Ramos (cell line): ENCODE measurements at regions not wholly inside any gene's neighbourhood (a gene's known extent, or its start where the extent isn't known, plus 50 kb on each side); places are given as distances from the start of the nearest gene placed in this dataset.

Experiments used
- in situ Hi-C: fragments of 300-500 bp; cut with MboI; formaldehyde crosslinking; loops from one replicate; pipeline ENCODE4 v1.14.3; 2022; ENCODE audit warnings: low sequenced_read_pairs; ENCODE audit not compliant: unreplicated experiment

- in situ Hi-C loops: no loop called here
Observed at GRCh38 chr1:98429965-98430443, 231.5 kb upstream of the SNX7 start.

GRCh38 chr1:98428864-98429263 lies 232.7 kb upstream of the SNX7 start:
- in situ Hi-C loops: no loop called here

GRCh38 chr1:98427664-98428063 lies 233.9 kb upstream of the SNX7 start:
- in situ Hi-C loops: no loop called here

DNA sequence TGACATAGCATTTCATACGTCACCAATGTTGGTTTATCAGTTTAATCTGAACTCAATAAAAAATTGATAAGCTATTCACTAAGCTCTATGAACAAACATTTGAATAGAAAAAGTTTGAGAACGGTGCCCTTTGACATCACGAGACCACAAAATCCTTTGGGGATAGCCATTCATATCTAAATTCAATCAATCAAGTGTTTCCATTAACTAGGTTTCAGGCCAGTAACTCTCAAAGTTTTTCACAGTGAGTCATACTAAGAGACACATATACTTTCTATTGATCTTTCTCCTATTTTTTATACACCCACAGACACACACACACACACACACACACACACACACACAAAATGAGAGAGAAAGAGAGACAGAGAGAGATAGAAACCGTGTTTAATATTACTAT lies 235.4 kb upstream of the SNX7 start:
- in situ Hi-C loops: no loop called here

DNA sequence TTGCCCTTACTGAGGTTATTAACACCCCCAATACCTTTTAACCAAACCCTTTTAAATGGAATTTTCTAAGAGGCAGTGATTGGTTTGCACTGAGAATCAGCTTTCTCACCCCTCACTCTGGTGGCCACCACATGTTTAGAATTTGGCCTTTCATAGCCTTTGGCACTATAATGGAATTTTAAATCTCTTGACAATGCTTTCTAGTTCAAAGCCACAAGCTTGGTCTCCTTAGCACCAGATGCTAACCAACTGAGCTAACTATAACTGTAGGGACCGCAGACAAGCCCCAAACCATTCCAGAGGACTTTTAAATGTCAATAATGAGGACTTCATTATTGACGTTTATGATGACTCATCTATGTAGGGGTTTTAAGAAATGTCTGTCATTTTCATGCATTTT lies 238.7 kb upstream of the SNX7 start:
- in situ Hi-C loops: no loop called here

DNA sequence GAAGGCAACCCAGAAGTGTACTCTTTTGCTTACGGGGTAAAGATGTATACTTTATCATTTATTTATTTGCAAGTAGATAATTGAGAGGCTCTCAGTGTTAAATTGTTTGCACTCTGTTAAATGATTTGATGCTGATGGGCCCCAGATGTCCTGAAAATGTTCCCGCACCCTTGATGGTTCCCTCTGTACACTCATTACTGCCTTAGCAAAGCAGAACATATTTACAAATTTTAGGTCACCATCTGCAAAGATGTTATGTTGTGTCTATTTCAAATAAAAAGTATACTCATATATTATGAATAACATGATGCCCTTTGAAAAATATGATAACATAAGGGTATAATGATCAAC lies 240.5 kb upstream of the SNX7 start:
- in situ Hi-C loops: no loop called here

DNA sequence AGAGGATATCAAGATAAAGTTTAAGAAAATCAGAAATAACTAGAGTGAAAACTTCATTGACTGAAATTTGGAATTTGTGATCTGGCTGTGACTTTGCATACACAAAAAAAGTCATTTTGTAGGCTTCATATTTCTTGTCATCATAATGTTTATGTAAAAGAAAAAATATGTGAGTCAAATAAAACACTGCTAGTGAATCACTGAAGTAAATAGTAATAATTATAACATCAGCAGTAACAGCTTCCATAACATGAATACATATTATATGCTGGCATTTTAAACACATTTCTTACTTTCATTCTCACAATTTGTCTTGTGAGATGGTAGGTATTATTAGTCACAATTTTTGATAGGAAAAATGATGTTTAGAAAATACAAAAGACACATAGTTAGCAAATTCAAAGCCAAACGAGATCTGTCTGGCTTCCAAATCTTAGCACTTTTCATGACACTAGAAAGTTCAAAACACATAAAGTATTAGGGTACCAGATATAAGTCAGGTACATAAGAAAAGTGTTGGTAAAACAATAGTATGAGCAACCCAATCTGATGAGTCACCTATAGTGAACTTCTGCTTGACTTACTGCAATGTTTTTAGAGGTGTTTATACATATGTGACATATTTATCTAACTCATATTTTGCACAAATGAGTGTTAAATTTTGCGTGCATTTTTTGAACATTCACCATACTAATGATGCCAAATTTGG lies 241.0 kb upstream of the SNX7 start:
- in situ Hi-C loops: no loop called here

DNA sequence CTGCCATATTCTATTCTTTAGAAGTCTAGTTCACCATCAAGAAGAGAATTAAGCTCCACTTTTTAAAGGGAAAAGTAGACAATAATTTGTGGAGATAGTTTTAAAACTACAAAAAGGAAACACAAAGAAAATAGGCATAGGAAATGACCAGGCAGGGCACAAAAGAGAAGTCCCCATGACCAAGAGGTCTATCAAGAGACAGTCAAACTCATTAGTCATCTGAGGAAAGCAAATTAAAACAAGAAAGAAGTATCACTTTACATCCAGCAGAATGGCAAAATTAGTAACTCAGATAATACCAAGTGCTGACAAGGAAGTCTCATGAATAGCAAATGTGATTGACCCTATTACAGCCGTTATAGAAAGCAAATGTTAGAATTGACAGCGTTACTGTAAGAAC lies 243.7 kb upstream of the SNX7 start:
- in situ Hi-C loops: no loop called here

DNA sequence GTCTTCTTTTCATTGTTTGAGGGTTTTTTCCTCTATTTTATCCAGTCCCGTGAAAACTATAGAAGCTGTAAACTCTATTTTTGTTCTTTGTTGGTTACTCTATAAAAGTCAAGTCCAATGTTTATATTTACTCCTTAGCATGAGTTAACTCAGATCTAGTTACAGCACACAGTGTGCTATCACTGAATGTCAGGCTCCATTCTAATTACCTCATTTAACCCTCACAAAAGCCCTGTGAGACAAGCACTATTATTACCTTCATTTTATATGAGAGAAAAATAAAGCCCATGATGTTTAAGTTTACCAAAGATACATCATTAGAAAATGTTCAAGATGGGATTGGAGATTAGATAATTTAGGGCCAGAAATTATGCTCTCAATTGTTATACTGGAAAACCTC lies 251.4 kb upstream of the SNX7 start:
- in situ Hi-C loops: no loop called here

DNA sequence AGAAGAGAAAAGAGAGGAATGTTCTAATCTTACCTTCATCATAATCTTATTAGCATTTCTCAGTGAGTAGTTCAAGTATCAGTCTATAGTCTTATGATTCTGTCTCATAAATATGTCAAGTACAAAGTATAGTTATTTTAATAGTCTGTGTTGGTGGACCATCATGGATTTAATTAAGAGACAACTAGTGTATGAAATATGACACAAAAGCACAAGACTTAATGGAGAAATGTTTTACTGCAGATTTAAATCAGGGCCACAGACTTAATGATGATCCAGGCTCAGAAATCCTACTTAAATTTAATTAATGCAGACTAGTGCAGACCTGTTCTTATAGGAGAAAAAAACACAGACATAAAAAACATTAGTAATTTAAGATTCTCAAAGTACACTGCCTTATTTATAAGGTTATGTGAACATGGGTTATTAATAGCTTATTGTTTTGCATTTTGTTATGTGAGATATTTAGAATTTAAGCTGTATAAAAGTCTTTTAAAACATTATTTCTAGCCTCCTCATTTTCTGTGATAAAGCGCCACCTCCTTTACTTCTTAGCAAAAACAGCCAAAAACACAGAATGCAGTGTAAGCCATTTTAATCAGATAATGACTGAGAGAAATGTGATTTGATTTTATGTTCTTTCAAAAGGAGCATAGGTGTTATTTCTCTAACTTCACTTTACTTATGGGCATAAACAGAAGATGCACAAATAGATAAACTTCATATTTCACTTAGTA lies 255.0 kb upstream of the SNX7 start:
- in situ Hi-C loops: no loop called here

DNA sequence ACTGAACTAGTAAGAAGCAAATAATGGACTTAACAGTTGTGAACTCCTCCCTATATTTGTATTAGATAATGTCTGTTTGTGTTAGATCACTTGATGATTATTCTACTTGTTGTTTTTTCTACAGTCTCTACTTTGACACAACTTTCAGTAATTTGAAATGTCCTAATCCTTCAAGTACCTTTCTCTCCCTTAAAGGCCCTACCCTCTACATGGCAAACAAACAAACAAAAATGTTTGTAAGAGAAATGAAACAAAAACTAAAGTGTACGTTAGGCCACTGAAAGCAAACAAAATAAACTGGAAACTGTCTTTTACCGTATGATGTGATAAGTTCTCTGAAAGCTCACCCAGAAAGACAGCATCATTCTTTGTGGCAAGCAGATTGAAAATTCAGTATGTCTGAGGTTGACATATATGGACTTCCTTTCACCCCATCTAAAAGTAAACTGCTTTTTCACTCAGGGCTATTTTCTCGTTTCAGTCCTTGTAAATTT lies 255.9 kb upstream of the SNX7 start:
- in situ Hi-C loops: no loop called here

GRCh38 chr1:98404866-98405265 lies 256.7 kb upstream of the SNX7 start:
- in situ Hi-C loops: no loop called here

- in situ Hi-C loops: no loop called here
Observed at GRCh38 chr1:98403963-98404480, 257.5 kb upstream of the SNX7 start.

DNA sequence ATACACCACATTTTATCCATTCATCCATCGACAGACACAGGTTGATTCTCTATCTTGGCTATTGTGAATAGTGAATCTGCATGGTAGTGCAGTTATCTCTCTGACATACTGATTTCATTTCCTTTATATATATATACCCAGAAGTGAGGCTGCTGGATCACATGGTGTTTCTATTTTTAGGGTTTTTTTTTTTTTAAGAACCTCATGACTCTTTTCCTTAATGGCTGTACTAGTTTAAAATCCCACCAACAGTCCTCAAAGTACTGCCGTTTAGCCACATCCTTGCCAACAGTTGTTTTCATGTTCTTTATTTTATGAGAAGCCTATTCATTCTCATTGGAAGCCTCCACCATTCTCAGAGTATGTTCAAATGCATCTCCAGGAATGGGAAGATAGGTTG lies 258.7 kb upstream of the SNX7 start:
- in situ Hi-C loops: no loop called here

GRCh38 chr1:98400446-98400845 lies 261.1 kb upstream of the SNX7 start:
- in situ Hi-C loops: no loop called here

- in situ Hi-C loops: no loop called here
Observed at GRCh38 chr1:98399218-98399617, 262.3 kb upstream of the SNX7 start.

GRCh38 chr1:98398649-98399048 lies 262.9 kb upstream of the SNX7 start:
- in situ Hi-C loops: no loop called here

- in situ Hi-C loops: no loop called here
Observed at GRCh38 chr1:98398092-98398491, 263.4 kb upstream of the SNX7 start.

DNA sequence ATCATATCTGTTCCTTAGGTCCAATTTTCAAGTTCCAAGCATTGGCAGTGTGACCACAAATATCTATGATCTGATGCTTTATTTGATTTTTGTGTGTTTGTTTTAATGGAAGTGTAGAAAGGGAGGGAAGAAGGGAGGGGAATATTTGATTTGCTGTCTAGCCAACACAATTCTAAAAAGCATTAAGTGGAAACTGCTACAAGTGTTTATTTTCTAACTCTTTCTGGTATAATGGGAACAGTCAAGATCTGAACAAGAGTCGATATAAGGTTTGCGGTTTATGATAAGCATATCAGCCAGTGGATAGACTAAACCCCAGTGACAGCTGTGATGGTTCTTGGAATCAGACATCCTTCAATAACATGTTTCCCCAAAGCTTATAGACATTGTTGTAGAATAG lies 267.8 kb upstream of the SNX7 start:
- in situ Hi-C loops: no loop called here

DNA sequence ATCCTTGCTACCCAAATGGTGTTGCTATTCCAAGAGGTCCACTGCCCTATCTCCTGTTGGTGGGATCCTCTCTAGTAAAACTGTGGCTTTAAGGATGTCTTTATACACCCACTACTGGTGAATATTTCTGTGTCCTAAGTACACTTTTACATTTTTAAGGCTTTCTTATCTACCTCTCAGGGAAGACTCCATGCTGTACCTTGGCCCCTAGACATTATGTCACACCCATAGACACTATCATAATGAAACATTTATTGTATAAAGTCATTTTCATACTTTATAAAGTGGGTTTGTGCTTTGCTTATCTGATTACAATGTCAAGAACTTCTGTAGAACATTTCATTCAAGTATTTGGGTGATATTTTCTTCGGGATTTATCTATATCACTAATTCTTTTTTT lies 270.3 kb upstream of the SNX7 start:
- in situ Hi-C loops: no loop called here

DNA sequence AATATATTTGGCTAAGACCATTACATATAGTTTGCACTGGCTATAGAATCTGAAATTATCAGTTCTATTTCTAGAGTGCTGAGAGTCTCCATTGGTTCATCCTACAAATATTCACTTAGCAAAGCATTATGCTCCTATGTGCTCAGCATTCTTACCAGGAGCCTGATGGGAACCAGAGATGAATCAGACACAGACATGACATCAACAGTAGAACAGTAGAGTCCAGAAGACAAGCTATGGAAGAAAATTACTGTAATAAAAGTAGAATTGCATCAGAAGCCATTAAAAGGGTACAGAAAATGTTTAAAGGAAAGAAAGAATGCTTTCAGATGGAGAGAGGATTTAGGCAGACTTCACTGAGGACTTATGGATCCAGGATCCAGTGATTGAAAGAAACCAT lies 271.7 kb upstream of the SNX7 start:
- in situ Hi-C loops: no loop called here

GRCh38 chr1:98388441-98388840 lies 273.1 kb upstream of the SNX7 start:
- in situ Hi-C loops: no loop called here
